ENCODE measurements at regions not wholly inside any gene's neighbourhood (a gene's known extent, or its start where the extent isn't known, plus 50 kb on each side); places are given as distances from the start of the nearest gene placed in this dataset.

- Histone ChIP-seq H2AFZ (ENCODE audit: low read depth, low read length) (no peak overlapping the region), H3K27me3 (ENCODE audit: insufficient read depth, low read length) (no peaks in the 10 kb centered on the region), H3K4me2 (ENCODE audit: low read length) (no peak overlapping the region), H3K79me2 (ENCODE audit: insufficient read depth, low read length) (no peaks in the 10 kb centered on the region), H3K36me3 (ENCODE audit: insufficient read depth, low read length) (no peaks in the 10 kb centered on the region), H3K4me3 (ENCODE audit: insufficient read depth, low read depth, low read length) (no peak overlapping the region), H3K9me3 (ENCODE audit: insufficient read depth, low read depth, low read length) (no peaks in the 10 kb centered on the region), H4K20me1 (ENCODE audit: insufficient read depth, low read length) (no peaks in the 10 kb centered on the region), H3K9ac (ENCODE audit: low read length) (no peak overlapping the region), H3K27ac (ENCODE audit: low read depth, low read length) (no peak overlapping the region), H3K4me1 (ENCODE audit: insufficient read depth, low read length) (peaks cover 16% of the 10 kb centered on the region)
- no peak overlapping the region for H3K27ac Mint-ChIP-seq (ENCODE audit: unreplicated experiment)
- DNase-seq (ENCODE audit: low read depth): peak; percentile 60
- H3K4me3 Mint-ChIP-seq (ENCODE audit: unreplicated experiment): no peak overlapping the region
- TF ChIP-seq CTCF (IDR thresholded peaks at IDR 0.05; ENCODE audit: insufficient read depth, low read depth, low read length): no peak
- no peak for TF ChIP-seq EZH2 (IDR thresholded peaks at IDR 0.05; ENCODE audit: insufficient read depth, low read length)
- H3K4me1 Mint-ChIP-seq (ENCODE audit: low read depth, unreplicated experiment): peaks cover 8% of the 10 kb centered on the region
- no peaks in the 10 kb centered on the region for H3K36me3 Mint-ChIP-seq (ENCODE audit: low read depth, unreplicated experiment)
- peaks cover 4% of the 10 kb centered on the region for H3K9me3 Mint-ChIP-seq (ENCODE audit: unreplicated experiment)
- H3K27me3 Mint-ChIP-seq (ENCODE audit: low read depth, unreplicated experiment): no peaks in the 10 kb centered on the region
- no peak for FAIRE-seq
These were observed 431.8 kb downstream of the TBL1XR1 start for GRCh38 chr3:176765382-176765900.

- Histone ChIP-seq H3K9ac (ENCODE audit: low read length) (no peak overlapping the region), H3K4me1 (ENCODE audit: insufficient read depth, low read length) (no peaks in the 10 kb centered on the region), H3K4me2 (ENCODE audit: low read length) (no peak overlapping the region), H3K79me2 (ENCODE audit: insufficient read depth, low read length) (no peaks in the 10 kb centered on the region), H3K9me3 (ENCODE audit: insufficient read depth, low read depth, low read length) (no peaks in the 10 kb centered on the region), H3K4me3 (ENCODE audit: insufficient read depth, low read depth, low read length) (no peak overlapping the region), H3K27me3 (ENCODE audit: insufficient read depth, low read length) (no peaks in the 10 kb centered on the region), H2AFZ (ENCODE audit: low read depth, low read length) (no peak overlapping the region), H3K36me3 (ENCODE audit: insufficient read depth, low read length) (no peaks in the 10 kb centered on the region), H4K20me1 (ENCODE audit: insufficient read depth, low read length) (no peaks in the 10 kb centered on the region), H3K27ac (ENCODE audit: low read depth, low read length) (no peak overlapping the region)
- DNase-seq (ENCODE audit: low read depth) (no peak), FAIRE-seq (peak; percentile 39)
- Mint-ChIP-seq H3K4me1 (ENCODE audit: low read depth, unreplicated experiment) (no peaks in the 10 kb centered on the region), H3K36me3 (ENCODE audit: low read depth, unreplicated experiment) (no peaks in the 10 kb centered on the region), H3K4me3 (ENCODE audit: unreplicated experiment) (no peak overlapping the region), H3K9me3 (ENCODE audit: unreplicated experiment) (peaks cover 4% of the 10 kb centered on the region), H3K27me3 (ENCODE audit: low read depth, unreplicated experiment) (no peaks in the 10 kb centered on the region), H3K27ac (ENCODE audit: unreplicated experiment) (no peak overlapping the region)
- TF ChIP-seq CTCF (IDR thresholded peaks at IDR 0.05; ENCODE audit: insufficient read depth, low read depth, low read length) (no peak), EZH2 (IDR thresholded peaks at IDR 0.05; ENCODE audit: insufficient read depth, low read length) (no peak)
These were observed 437.3 kb downstream of the TBL1XR1 start for GRCh38 chr3:176759815-176760506.

GRCh38 chr3:176757429-176757828 is 439.9 kb downstream of the TBL1XR1 start:
- Histone ChIP-seq H4K20me1 (ENCODE audit: insufficient read depth, low read length) (no peaks in the 10 kb centered on the region), H3K36me3 (ENCODE audit: insufficient read depth, low read length) (no peaks in the 10 kb centered on the region), H3K4me2 (ENCODE audit: low read length) (no peak overlapping the region), H3K9me3 (ENCODE audit: insufficient read depth, low read depth, low read length) (no peaks in the 10 kb centered on the region), H3K4me3 (ENCODE audit: insufficient read depth, low read depth, low read length) (no peak overlapping the region), H3K27ac (ENCODE audit: low read depth, low read length) (no peak overlapping the region), H3K27me3 (ENCODE audit: insufficient read depth, low read length) (no peaks in the 10 kb centered on the region), H3K79me2 (ENCODE audit: insufficient read depth, low read length) (no peaks in the 10 kb centered on the region), H2AFZ (ENCODE audit: low read depth, low read length) (no peak overlapping the region), H3K9ac (ENCODE audit: low read length) (no peak overlapping the region), H3K4me1 (ENCODE audit: insufficient read depth, low read length) (no peaks in the 10 kb centered on the region)
- Mint-ChIP-seq H3K36me3 (ENCODE audit: low read depth, unreplicated experiment) (no peaks in the 10 kb centered on the region), H3K27me3 (ENCODE audit: low read depth, unreplicated experiment) (no peaks in the 10 kb centered on the region), H3K4me1 (ENCODE audit: low read depth, unreplicated experiment) (no peaks in the 10 kb centered on the region), H3K9me3 (ENCODE audit: unreplicated experiment) (no peaks in the 10 kb centered on the region), H3K4me3 (ENCODE audit: unreplicated experiment) (no peak overlapping the region), H3K27ac (ENCODE audit: unreplicated experiment) (no peak overlapping the region)
- FAIRE-seq (no peak), DNase-seq (ENCODE audit: low read depth) (no peak)
- TF ChIP-seq EZH2 (IDR thresholded peaks at IDR 0.05; ENCODE audit: insufficient read depth, low read length) (no peak), CTCF (IDR thresholded peaks at IDR 0.05; ENCODE audit: insufficient read depth, low read depth, low read length) (no peak)

Data from astrocyte (in vitro differentiated cells and primary cell).